Stimulated activated CD4-positive, alpha-beta T cell treated with anti-CD3 and anti-CD28 coated beads, TNF-alpha, amount 100 ng/mL, for 4 hours (primary cell): ENCODE measurements at regions not wholly inside any gene's neighbourhood (a gene's known extent, or its start where the extent isn't known, plus 50 kb on each side); places are given as distances from the start of the nearest gene placed in this dataset.

Experiments used
- DNase-seq, 3 experiments: peaks; one replicate each; pipeline ENCODE4 v3.0.0-alpha.2; 2020; ENCODE audit warnings: low read depth in 3 of 3

GRCh38 chr16:79543219-79543618 lies 57.3 kb downstream of the MAF start:
- no peak for DNase-seq

- no peak for DNase-seq
Observed at GRCh38 chr16:79542237-79542774, 58.2 kb downstream of the MAF start.

- no peak for DNase-seq
Observed at GRCh38 chr16:79540825-79541595, 59.5 kb downstream of the MAF start.

GRCh38 chr16:79537584-79537983 lies 63.0 kb downstream of the MAF start:
- no peak for DNase-seq

GRCh38 chr16:79536958-79537357 lies 63.6 kb downstream of the MAF start:
- DNase-seq = no peak

- DNase-seq = no peak
Observed at GRCh38 chr16:79535130-79535529, 65.4 kb downstream of the MAF start.

- DNase-seq = no peak
Observed at GRCh38 chr16:79534143-79534542, 66.4 kb downstream of the MAF start.

- DNase-seq = no peak
Observed at GRCh38 chr16:79533292-79533691, 67.2 kb downstream of the MAF start.

GRCh38 chr16:79532785-79533184 lies 67.8 kb downstream of the MAF start:
- DNase-seq = no peak

- DNase-seq = no peak
Observed at GRCh38 chr16:79532273-79532672, 68.3 kb downstream of the MAF start.

GRCh38 chr16:79528338-79528737 lies 72.2 kb downstream of the MAF start:
- DNase-seq = no peak

GRCh38 chr16:79523971-79524370 lies 76.6 kb downstream of the MAF start:
- no peak for DNase-seq

- no peak for DNase-seq
Observed at GRCh38 chr16:79519448-79519847, 81.1 kb downstream of the MAF start.

- DNase-seq = no peak
Observed at GRCh38 chr16:79517156-79517555, 83.4 kb downstream of the MAF start.

- no peak for DNase-seq
Observed at GRCh38 chr16:79510879-79511278, 89.7 kb downstream of the MAF start.

GRCh38 chr16:79509906-79510305 lies 90.6 kb downstream of the MAF start:
- no peak for DNase-seq

GRCh38 chr16:79509211-79509631 lies 91.3 kb downstream of the MAF start:
- DNase-seq = no peak

GRCh38 chr16:79508294-79508693 lies 92.2 kb downstream of the MAF start:
- no peak for DNase-seq

- DNase-seq = no peak
Observed at GRCh38 chr16:79505344-79505743, 95.2 kb downstream of the MAF start.

- DNase-seq = no peak
Observed at GRCh38 chr16:79503511-79503910, 97.0 kb downstream of the MAF start.

GRCh38 chr16:79501446-79501845 lies 99.1 kb downstream of the MAF start:
- DNase-seq = no peak

- DNase-seq = no peak
Observed at GRCh38 chr16:79500866-79501265, 99.7 kb downstream of the MAF start.

- no peak for DNase-seq
Observed at GRCh38 chr16:79500286-79500685, 100.3 kb downstream of the MAF start.

- DNase-seq = no peak
Observed at GRCh38 chr16:79498928-79499327, 101.6 kb downstream of the MAF start.
